Activated naive CD4-positive, alpha-beta T cell treated with anti-CD3 and anti-CD28 coated beads, Interleukin-2, amount 10 ng/mL, durations not matched to agents 7 days and 5 days (primary cell): ENCODE measurements at regions not wholly inside any gene's neighbourhood (a gene's known extent, or its start where the extent isn't known, plus 50 kb on each side); places are given as distances from the start of the nearest gene placed in this dataset.

Source experiments
- CTCF ChIA-PET: fragments of 350-600 bp; sonication (Branson Sonifier 250); formaldehyde crosslinking; loops from one replicate; lab custom pipeline; 2021; ENCODE audit warnings: antibody characterized with exemption; lab: Charles Lee
- DNase-seq: peaks from one replicate; pipeline ENCODE4 v3.0.0-alpha.2; 2020
- H3K27ac Mint-ChIP-seq: one replicate; pipeline ENCODE4 v1.8.0; 2021; ENCODE audit warnings: mild to moderate bottlenecking, moderate library complexity, mixed read lengths
- H3K27me3 Mint-ChIP-seq: one replicate; pipeline ENCODE4 v1.8.0; 2021; ENCODE audit warnings: mild to moderate bottlenecking, mixed read lengths
- H3K36me3 Mint-ChIP-seq: one replicate; pipeline ENCODE4 v1.8.0; 2021; ENCODE audit warnings: mixed read lengths
- H3K4me1 Mint-ChIP-seq: one replicate; pipeline ENCODE4 v1.8.0; 2021; ENCODE audit warnings: mixed read lengths
- H3K4me3 Mint-ChIP-seq: one replicate; pipeline ENCODE4 v1.8.0; 2021; ENCODE audit warnings: mild to moderate bottlenecking, moderate library complexity, mixed read lengths
- H3K9me3 Mint-ChIP-seq: one replicate; pipeline ENCODE4 v1.8.0; 2021; ENCODE audit warnings: mixed read lengths

DNA sequence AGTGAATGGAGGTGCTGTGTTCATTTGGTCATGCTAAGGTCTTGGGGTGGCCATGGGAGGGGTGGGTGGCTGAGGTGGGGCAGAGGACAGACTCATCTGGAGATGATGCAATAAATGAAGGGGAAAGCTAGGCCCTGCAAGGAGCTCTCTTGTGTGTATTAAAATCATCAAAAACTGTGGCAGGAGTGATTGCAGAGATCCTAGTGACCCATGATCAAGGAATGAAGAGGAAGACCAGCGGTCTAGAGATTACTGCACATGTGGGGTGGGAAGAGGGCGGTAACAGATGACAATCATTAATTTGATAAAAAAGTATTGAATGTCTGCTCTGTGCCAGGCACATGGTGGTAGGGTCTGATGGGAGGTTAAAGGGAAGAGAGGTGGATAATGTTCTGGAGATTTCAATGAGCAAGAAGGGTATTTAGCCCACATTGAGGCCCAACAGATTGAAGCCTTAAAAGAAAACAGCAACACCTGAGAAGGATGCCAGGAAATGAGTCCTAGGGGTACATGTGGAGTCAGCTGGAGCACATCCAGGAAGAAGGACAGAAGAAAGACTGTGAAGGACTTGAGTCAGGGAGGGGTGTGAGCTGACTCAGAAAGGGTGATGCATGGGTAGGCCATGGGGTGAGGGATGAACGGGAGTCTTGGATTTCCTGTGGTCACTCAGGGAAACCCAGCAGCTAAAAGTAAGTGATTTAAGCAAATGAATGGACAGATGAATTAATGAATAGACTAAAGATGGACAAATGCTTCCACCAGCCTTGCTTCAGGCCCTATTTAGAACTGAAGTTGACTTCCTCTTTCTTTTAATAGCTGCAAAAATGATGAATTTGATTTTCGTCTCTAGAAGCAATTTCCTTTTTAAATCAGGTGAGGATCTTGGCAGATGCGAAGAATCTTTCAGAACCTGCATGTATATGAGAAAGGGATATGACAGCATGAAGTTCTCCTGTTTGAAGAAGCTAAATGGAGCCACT lies 83.1 kb upstream of the IGFBP3 start:
- DNase-seq = no peak
- Mint-ChIP-seq H3K27me3 (no peaks in the 10 kb centered on the region), H3K4me1 (no peaks in the 10 kb centered on the region), H3K4me3 (no peak overlapping the region), H3K36me3 (no peaks in the 10 kb centered on the region), H3K9me3 (no peaks in the 10 kb centered on the region), H3K27ac (no peak overlapping the region)
- CTCF ChIA-PET = no interaction called here

DNA sequence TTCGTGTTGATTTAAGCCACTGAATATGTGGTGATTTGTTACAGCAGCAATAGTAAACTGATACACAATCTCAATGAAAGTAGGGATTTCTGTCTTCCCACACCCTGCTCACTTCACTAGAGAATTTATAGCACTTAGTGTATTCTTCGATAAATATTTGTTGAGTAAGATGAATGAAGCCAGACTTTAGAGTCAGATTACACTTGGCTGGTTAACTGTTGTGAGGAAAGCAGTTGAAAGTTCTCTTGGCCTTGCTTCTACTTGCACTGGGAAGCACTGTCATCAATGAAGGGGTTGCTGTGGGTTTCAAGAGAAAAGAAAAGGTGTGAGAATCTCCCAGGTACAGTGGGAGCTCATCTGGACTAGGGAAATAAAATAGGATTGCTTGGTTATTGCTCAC lies 82.1 kb upstream of the IGFBP3 start:
- CTCF ChIA-PET = no interaction called here
- Mint-ChIP-seq H3K27me3 (no peaks in the 10 kb centered on the region), H3K4me3 (no peak overlapping the region), H3K36me3 (no peaks in the 10 kb centered on the region), H3K27ac (no peak overlapping the region), H3K4me1 (no peaks in the 10 kb centered on the region), H3K9me3 (no peaks in the 10 kb centered on the region)
- DNase-seq = no peak

DNA sequence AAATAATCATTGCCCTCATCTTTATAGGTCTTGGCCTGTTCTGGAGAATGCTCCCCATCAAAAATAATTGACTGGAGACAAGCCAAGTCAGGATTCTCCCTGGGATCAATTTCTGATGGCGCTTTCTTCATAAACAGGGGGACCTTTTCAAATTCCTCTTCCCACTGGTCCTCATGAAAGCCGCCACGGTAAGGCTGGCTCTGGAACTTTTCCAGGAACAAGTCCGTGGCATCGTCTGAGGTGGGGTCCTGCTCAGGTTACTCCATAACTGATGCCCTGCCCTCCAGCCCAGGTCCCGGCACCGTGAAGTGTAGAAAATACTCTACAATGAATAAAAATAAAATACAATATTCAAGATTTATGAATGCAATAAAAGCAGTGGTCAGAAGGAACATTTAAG lies 79.4 kb upstream of the IGFBP3 start:
- Mint-ChIP-seq H3K4me1 (no peaks in the 10 kb centered on the region), H3K27me3 (no peaks in the 10 kb centered on the region), H3K27ac (no peak overlapping the region), H3K9me3 (peaks cover 8% of the 10 kb centered on the region), H3K36me3 (no peaks in the 10 kb centered on the region), H3K4me3 (no peak overlapping the region)
- CTCF ChIA-PET = no interaction called here
- no peak for DNase-seq

DNA sequence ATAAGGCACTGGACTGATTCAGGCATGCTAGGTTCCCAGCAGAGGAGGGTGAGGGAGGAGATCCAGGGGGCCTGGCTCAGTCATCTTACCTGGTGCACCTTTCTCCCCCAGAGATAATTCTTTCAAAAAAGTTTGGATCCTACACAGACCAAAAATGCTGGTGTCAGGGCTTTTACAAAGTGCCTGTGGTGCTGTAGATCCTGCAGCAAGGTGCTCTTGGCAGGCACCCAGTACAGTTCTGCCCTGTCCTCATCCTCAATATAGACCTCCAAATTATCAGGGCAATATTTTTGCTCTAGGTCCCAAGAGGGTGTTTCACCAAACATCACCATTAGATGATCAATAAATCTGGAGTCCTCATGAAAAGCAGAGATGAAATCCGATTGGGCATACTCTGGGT lies 78.5 kb upstream of the IGFBP3 start:
- H3K36me3 Mint-ChIP-seq = no peaks in the 10 kb centered on the region
- no peak for DNase-seq
- no peaks in the 10 kb centered on the region for H3K4me1 Mint-ChIP-seq
- H3K4me3 Mint-ChIP-seq = no peak overlapping the region
- no peaks in the 10 kb centered on the region for H3K27me3 Mint-ChIP-seq
- H3K27ac Mint-ChIP-seq = no peak overlapping the region
- H3K9me3 Mint-ChIP-seq = peaks cover 8% of the 10 kb centered on the region
- CTCF ChIA-PET = no interaction called here

DNA sequence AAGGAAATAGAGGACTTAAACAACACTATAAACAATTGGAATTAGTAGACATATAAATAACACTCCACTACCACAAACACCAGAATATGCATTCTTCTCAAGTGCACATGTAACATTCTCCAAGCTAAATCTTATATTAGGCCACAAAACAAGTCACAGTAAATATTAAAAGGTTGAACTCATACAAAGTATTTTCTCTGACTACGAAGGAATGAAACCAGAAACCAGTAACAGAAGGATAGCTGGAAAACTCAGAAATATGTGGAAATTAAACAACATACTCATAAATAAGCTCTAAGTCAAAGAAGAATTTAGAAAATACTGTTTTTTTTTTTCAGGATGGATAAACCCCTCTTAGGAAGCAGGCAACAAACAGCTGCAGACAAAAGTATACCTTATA lies 77.4 kb upstream of the IGFBP3 start:
- H3K27ac Mint-ChIP-seq = no peak overlapping the region
- no peaks in the 10 kb centered on the region for H3K27me3 Mint-ChIP-seq
- no peaks in the 10 kb centered on the region for H3K4me1 Mint-ChIP-seq
- H3K4me3 Mint-ChIP-seq = no peak overlapping the region
- H3K9me3 Mint-ChIP-seq = peaks cover 8% of the 10 kb centered on the region
- CTCF ChIA-PET = no interaction called here
- no peaks in the 10 kb centered on the region for H3K36me3 Mint-ChIP-seq
- DNase-seq = no peak

DNA sequence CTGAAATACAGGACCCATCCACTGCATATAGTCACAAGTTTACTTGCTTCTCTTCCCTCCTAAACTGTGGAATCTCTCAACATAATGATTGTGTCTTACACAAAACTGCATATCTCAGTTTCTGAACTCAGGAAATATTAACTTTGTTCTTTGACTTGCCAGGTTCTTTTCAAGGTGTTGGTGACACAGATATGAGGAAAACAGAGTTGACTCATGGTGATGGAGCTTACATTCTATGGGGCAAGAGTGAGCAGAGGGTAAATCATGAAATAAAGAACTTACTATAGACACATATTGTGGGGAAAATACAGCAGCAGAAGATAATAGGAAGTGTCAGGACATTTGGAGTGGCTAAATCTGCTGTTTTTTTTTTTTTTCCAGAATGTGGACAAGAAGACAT lies 72.5 kb upstream of the IGFBP3 start:
- H3K27ac Mint-ChIP-seq = no peak overlapping the region
- no peaks in the 10 kb centered on the region for H3K36me3 Mint-ChIP-seq
- no peaks in the 10 kb centered on the region for H3K27me3 Mint-ChIP-seq
- no peak for DNase-seq
- CTCF ChIA-PET = no interaction called here
- H3K4me1 Mint-ChIP-seq = no peaks in the 10 kb centered on the region
- H3K9me3 Mint-ChIP-seq = peaks cover 8% of the 10 kb centered on the region
- H3K4me3 Mint-ChIP-seq = no peak overlapping the region

DNA sequence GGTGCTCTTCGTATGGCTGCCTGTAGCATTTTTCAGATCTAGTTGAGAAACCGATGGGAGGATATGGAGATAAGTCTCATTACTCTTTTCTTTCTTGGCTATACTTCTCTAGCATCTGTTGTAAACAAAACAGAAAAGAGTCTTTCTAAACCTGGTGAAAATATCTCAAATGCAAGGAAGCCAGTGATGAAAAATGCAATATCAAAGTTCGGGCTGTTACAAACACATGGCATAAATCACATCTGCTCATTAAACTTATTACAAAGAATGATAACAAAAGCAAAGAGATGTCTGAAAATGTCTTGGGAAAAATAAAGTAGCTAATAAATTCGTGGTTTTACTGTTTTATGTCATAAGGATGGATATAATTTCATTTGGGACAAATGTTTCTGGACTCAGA lies 71.8 kb upstream of the IGFBP3 start:
- Mint-ChIP-seq H3K4me3 (no peak overlapping the region), H3K4me1 (no peaks in the 10 kb centered on the region), H3K9me3 (peaks cover 8% of the 10 kb centered on the region), H3K27ac (no peak overlapping the region), H3K27me3 (no peaks in the 10 kb centered on the region), H3K36me3 (no peaks in the 10 kb centered on the region)
- DNase-seq = no peak
- CTCF ChIA-PET = no interaction called here

DNA sequence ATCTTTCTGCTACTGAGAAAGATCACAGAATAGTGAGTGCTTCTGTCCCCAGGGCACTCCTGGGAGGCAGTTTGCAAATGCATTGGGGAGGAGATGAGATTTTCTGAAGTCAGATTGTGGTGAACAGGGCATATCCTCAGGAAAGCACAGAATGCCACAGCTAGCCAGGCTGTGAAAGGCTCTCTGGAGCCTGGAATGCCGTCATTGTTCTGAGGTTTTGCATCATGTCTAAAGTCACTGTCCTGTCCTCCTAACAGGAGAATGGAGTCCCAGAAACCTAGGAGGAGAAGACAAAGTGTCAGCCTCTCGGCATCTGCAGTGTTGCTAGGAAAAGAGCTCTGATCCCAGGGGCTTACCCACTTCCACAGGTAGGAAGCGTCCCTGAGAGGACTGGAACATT lies 69.2 kb upstream of the IGFBP3 start:
- CTCF ChIA-PET = no interaction called here
- Mint-ChIP-seq H3K36me3 (no peaks in the 10 kb centered on the region), H3K4me1 (no peaks in the 10 kb centered on the region), H3K9me3 (no peaks in the 10 kb centered on the region), H3K4me3 (no peak overlapping the region), H3K27me3 (no peaks in the 10 kb centered on the region), H3K27ac (no peak overlapping the region)
- DNase-seq = no peak

DNA sequence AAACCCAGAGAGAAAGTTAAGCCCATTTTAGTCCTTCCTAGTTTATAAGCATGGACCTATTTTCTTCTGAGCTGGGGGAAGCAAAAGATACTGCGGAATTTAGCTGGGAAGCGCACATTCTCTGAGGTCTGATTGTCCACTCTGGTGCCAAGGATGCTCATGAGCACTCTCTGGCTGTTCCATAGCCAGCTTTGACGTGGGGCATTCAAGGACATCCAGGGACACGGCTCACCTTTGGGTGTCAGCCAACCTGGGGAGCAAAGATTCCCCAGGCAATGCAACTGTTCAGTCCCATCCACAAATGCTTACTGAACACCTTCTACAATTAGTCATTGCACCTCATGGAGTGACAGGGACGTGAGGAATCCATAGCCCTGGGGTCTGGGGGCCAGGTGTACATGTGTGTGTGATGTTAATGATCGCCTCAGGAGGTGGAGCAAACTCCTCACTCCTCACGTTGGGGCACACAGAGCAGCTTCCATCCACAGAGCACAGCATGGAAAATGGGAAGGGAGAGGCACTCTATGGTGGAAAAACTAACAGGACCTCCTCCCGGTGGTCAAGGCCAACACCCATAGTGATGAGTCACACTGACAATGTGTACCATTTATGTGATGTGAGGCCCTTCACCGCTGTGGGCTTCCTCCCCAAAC lies 67.5 kb upstream of the IGFBP3 start:
- Mint-ChIP-seq H3K27me3 (no peaks in the 10 kb centered on the region), H3K36me3 (no peaks in the 10 kb centered on the region), H3K4me1 (no peaks in the 10 kb centered on the region), H3K9me3 (no peaks in the 10 kb centered on the region), H3K27ac (no peak overlapping the region), H3K4me3 (no peak overlapping the region)
- CTCF ChIA-PET = no interaction called here
- DNase-seq = no peak

DNA sequence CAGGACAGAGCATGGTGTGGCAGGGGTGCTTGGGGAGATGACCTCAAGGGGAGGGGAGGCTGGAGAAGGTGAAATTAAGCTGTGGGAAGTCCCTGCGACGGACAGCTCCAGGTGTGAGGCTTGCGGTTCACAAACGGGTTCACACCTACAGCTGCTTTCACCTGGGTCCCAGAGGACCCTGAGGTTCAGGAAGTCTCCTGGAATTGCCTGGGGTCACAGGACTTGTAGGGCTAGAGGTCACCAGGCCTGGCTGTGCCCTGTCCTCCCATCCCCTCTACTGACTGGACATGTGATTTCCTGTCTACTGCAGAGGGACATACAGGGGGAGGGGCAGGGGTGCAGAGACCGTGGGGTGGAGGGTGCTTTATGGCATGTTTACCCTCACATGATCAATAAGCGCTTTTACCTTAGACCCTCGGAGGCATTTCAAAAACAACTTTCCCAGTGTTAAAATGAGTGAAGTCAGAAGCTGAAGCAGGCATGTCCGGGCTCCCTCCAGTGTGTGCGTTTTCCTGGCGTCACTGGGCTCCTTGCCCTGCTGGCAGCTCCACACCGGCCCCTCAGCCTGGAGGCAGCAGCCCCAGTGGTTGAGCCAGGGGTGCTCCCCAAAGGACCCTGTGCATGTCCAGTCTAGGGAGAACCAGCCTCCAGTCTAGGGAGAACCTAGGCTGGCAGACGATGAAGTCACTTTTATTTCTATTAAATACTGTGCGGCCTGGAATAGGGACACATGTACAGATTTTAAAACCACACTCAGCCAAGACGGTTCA lies 66.6 kb upstream of the IGFBP3 start:
- DNase-seq = no peak
- no peak overlapping the region for H3K4me3 Mint-ChIP-seq
- no peaks in the 10 kb centered on the region for H3K4me1 Mint-ChIP-seq
- no peaks in the 10 kb centered on the region for H3K36me3 Mint-ChIP-seq
- H3K27me3 Mint-ChIP-seq = no peaks in the 10 kb centered on the region
- H3K27ac Mint-ChIP-seq = no peak overlapping the region
- CTCF ChIA-PET = no interaction called here
- no peaks in the 10 kb centered on the region for H3K9me3 Mint-ChIP-seq

DNA sequence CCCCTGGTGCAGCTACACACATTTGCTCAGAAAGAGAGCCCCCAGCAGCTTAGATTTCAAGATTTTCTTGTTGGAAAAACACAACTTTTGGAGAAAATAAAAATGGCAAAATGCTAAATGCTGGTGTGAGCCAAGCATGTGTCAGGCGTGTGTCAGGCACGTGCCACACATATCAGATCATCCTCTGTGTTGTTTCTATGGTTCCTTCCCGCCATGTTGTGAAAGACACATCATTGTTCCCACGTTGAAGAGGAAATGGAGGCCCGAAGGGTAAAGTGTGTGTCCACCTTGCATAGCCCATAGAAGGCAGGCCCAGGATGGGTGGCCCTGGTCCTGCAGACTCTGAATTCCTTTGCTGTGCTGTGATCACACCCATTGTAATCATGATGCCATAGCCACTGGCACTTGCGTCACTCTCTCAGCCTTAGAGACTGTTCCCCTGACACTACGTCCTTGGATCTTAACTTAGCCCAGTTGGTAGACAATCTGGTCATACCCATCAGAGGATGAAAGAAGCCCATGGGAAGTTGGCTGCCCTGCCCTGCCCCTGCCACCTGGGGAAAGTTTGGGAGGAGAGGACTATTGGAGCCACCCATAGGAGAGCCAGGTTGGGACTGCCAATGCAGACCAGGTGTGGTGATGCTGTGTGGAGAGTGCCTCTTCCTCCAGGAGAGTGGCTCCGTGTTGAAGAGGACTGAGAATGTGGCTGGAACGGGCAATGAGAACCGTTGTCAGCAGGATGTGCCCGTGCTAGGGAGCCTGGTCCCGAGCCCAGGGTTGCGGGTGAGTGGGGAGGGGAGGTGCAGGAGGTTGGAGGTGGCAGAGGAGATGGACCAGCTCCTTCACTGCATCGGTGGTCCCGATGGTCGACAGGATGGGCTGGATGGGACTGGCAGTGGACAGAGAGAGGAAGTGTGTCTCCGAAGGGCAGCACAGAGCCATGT lies 65.6 kb upstream of the IGFBP3 start:
- no peak for DNase-seq
- Mint-ChIP-seq H3K27ac (no peak overlapping the region), H3K36me3 (no peaks in the 10 kb centered on the region), H3K27me3 (no peaks in the 10 kb centered on the region), H3K9me3 (peaks cover 4% of the 10 kb centered on the region), H3K4me1 (no peaks in the 10 kb centered on the region), H3K4me3 (no peak overlapping the region)
- CTCF ChIA-PET = no interaction called here

DNA sequence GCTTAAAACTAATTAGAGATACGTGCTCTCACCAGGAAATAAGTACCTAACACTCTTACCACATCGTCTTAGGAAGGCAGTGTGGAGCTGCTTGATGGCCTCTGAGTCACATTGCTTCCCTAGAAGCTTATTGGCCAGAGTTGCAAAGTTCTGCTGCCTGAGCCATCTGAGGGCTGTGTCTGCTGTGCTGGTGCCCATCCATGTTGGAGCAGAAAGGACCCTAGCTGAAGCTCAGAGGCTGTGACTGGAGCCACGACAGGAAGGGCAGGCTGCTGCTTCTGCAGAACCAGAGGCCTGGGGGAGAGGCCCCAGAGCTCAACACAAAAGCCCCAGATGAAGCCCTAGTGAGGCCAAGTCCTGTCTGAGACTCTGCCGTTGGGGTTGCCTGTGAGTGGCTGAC lies 64.8 kb upstream of the IGFBP3 start:
- CTCF ChIA-PET = no interaction called here
- no peaks in the 10 kb centered on the region for H3K4me1 Mint-ChIP-seq
- H3K27me3 Mint-ChIP-seq = no peaks in the 10 kb centered on the region
- no peak overlapping the region for H3K4me3 Mint-ChIP-seq
- peaks cover 4% of the 10 kb centered on the region for H3K9me3 Mint-ChIP-seq
- H3K27ac Mint-ChIP-seq = no peak overlapping the region
- H3K36me3 Mint-ChIP-seq = no peaks in the 10 kb centered on the region
- no peak for DNase-seq

DNA sequence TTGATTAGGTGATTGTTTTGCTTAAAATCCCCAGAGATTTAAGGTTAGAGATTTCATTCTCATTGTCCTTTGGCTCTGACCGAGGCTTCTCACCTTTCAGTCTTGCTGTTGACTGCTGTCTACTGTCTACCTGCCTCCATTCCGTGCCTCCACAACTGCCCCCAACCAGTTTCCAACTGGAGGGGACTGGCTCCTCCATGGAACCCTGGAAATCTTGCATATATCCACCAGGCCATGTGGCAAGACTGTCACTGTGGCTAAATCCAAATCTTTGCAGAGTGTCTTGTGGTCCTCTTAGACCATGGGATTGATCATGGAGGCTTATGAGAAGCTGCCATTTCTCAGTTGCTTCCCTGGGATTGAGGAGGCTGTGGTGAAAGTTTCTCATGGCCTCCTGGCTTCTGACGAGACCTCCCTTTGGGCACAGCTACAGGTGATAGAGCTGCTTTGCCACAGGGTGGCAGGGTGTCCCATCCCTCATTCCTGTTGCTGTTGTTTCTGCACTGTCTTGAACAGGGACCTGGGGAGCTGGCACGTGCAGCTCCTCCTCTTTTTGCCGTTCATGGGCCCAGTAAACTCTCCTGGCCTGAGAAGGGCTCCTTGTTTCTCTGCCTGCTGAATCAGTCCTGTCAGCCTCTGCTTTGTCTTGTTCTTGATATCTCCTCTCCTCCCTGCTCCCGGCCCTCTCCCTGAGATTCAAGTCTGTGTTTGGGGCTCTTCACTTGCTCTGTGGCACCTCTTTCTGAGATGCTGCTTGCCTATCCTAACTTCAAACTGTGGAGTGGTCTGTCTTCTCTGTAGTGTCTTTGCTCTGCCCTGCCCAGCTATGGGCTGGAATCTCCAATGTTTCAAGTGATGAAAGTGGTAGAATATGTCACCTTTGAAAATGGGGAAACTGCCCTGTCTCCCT lies 63.6 kb upstream of the IGFBP3 start:
- CTCF ChIA-PET = no interaction called here
- Mint-ChIP-seq H3K4me1 (no peaks in the 10 kb centered on the region), H3K27me3 (no peaks in the 10 kb centered on the region), H3K4me3 (no peak overlapping the region), H3K9me3 (peaks cover 4% of the 10 kb centered on the region), H3K36me3 (no peaks in the 10 kb centered on the region), H3K27ac (no peak overlapping the region)
- DNase-seq = no peak
